ENCODE measurements at regions not wholly inside any gene's neighbourhood (a gene's known extent, or its start where the extent isn't known, plus 50 kb on each side); places are given as distances from the start of the nearest gene placed in this dataset.
"Not testable (repeated sequence)": the region's sequence is repeated elsewhere in the genome, so short reads cannot be mapped to it uniquely, and the experiment has no call there.

DNA sequence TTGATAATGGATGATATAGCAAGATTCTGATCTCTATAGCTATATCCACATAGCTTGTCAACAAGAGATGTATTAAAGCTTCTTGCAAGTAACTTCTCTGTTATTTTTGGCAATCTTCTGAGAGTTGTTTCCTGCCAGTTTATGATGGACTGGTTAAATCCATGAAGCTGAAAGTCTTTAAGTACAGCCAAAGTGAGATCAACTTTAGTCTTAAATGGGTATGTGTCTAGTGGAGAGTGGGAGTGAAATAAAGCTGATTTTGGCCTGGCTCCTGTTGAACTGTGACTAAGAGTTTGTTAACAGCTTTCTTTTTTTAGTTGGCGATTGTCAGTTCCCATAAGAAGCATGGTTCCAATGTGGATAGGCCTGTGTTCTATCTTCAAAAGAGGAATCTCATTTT is 350.9 kb upstream of the PCSK5 start:
- DNase-seq (ENCODE audit: low read depth in 2 of 2), result no peak

DNA sequence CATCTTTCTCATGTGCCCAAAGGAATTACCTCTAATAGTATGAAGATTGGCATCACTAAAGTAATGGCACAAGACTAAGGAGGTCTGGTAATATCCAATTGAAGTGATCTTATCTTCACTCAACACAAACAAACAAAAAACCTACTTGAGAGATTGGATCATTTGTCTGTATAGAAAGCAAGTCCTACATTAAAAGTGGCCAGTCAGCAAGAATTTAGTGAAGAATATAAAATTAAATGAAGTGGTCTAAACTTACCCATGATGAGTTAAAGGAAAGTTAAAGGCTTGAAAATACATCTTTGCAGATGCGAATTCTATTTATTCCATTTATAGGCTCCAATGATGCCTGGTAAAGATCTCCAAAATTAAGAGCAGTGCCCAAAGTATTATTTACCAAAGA is 350.3 kb upstream of the PCSK5 start:
- DNase-seq (ENCODE audit: low read depth in 2 of 2), result no peak

DNA sequence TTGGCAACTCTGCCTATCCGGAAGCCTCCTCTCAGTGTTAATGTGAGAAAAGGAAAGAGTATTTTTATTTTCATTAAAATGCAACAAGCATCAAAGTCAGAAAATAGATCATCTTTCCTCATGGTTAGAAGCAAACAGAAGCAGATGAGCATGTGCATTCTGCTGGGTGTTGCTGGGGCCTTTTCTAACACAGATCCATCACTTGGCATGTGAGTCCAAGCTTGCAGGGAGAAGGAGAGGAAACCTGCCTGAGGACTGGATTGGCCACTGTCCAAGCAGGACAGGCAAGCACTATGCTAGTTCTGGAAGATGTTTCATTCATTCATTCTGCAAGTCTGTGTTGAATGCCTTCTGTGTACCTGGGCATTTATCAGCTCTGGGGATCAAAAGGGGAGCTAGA is 348.7 kb upstream of the PCSK5 start:
- no peak for DNase-seq (ENCODE audit: low read depth in 2 of 2)

DNA sequence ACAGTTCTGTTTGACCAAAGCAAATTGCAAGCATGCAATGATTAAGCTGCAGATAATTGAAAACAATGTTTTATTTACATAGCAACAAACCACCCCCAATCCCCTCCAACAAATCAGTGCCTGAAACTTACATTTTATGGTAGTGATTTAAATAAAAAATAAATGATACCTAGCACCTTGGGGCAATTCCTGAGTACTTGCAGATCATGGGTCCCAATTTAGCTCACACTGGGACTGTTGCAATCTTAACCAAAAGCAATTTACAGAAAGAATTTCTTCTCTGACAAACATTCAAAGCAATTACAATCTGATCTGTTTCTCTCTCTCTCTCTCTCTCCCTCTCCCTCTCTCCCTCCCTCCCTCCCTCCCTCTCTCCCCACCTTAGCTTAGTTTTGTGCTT is 345.7 kb upstream of the PCSK5 start:
- DNase-seq (ENCODE audit: low read depth in 2 of 2), result no peak

DNA sequence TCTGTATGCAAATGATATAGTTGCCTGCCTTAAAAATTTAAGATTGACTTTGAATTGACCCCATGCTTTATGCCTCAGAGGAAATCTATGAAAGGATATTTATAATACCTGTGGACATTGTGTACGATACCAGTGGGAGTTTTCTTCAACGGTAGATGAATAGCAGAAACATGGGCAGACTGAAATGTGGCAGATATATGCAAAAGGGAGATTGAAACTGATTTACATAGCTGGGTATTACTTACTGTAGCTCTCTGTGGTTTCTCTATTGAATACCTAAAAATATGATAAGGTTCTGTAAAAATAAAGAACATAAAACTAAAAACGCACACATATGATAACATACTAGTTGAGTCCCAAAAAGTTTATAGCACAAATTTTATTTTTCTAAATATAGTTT is 345.2 kb upstream of the PCSK5 start:
- DNase-seq (ENCODE audit: low read depth in 2 of 2), result no peak

DNA sequence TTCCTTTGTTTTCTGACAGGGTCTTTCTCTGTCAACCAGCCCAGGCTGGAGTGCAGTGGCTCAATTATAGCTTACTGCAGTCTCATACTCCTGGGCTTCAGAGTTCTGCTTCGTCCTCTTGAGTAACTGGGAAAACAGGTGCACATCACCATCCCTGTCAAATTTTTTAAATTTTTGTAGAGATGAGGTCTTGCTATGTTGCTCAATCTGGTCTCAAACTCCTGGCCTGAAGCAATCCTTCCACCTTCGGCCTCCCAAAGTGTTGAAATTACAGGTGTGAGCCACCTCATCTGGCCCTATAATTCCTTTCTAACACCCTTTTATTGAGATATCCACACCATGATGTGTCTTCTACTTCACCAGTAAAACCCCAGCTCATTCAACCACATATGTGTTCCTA is 341.6 kb upstream of the PCSK5 start:
- no peak for DNase-seq (ENCODE audit: low read depth in 2 of 2)

DNA sequence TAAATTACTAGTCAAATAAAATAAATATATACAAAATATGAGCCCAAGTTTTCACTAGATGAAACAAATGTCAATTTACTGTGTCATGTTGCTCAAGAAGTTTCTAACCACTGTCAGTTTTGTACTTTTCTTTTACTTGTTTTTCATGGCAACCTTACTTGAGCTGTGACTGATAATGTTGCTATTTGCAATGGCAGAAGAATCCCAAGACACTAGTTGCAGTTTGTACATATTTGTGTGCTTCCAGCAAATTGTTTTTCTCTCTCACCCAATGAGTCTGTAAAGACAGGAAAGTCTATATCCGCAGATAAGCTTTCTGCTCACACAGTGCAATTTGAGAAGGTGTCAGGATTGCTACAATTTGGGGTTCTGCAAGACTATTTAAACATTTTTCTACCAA is 338.6 kb upstream of the PCSK5 start:
- no peak for DNase-seq (ENCODE audit: low read depth in 2 of 2)

DNA sequence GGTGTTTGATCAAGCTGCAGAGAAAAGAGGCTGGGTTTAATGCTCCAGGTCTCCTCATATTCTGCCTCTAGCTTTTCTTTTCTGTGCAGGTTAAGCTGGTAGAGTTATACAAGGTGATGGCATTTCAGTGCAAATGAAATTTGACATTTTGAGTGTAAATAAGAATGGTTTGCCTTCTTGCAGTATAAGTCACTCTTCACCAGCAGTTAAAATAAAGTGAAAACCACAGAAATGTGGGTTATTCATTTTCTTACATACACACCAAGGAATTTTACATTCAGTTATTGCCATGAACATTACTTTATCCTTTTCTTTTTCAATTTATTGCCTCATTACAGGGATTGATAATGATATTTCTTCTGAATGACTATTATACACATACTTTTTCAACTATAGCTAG is 337.5 kb upstream of the PCSK5 start:
- DNase-seq (ENCODE audit: low read depth in 2 of 2), result no peak

DNA sequence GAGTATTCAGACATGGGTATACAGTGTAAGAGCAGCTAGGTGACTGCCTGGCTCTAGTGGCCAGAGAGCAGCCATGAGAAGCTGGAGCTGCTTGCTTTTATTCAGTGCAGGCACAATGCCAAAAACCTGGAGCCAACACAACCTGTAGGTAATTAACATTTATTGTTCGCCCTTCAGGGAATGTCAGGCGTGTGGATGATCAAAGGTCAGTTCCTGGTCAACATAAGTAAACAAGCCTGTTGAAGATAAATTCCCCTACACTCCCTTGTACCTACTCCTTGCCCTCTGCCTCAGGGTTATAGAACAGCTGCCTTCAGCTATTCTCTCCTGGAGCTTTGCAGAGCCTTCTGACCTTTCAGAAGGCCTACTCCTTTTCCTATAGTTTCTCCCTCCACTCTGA is 323.7 kb upstream of the PCSK5 start:
- DNase-seq (ENCODE audit: low read depth in 2 of 2), result not testable (repeated sequence)

DNA sequence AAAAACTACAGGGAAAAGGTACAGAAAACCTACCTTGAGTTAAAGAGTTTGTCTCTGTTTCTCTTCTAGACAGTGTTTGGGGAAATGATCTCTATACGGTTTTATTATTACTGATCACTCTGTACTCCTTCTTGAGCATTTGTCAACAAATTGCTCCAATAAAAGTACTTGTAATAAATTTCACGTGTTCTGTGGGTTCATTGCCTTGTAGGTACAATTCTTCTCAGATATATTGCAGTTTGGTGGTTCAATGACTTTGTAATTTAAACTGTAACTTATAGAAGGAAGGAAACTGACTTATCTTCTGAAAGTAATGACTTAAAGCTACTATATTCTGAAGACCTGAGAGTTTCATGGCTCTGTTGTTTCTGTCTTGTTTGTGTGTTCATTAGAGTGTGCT is 319.9 kb upstream of the PCSK5 start:
- DNase-seq (ENCODE audit: low read depth in 2 of 2), result no peak

DNA sequence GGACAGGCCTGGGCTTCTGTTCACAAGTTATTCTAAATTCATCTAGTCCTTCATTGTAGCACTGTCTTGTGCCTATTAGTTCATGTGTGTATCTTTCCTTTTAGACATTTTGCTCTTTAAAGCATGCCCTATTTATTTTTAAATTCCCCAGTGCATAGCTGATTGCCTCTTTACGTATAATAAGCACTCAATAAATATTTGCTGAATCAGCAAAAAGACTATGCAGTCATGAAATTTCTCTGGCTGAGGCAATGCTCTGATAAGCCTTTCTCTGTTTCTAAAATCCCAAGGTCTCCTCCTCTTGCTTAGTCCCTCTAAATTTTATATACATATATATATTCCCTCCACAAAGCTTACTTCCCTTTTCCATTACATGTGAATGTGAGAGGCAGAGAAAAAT is 315.9 kb upstream of the PCSK5 start:
- DNase-seq (ENCODE audit: low read depth in 2 of 2), result no peak

DNA sequence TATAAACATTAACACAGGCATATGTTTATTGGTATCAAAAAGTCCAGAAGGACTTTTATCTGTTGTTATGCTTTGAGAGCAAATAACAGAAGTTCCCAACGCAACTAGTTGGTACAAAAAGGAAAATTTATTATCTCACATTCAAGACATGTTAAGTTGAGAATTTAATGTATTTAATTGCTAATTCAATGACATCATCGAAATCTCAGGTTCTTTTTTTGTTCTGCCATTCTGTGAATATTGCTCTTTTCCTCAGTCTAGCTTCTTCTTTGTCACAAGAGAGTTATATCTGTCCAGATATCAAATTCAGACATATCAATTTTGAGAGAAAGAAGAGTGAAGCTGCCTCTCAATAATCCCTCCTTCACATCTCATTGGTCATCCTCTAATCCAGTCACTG is 307.6 kb upstream of the PCSK5 start:
- DNase-seq (ENCODE audit: low read depth in 2 of 2), result no peak

DNA sequence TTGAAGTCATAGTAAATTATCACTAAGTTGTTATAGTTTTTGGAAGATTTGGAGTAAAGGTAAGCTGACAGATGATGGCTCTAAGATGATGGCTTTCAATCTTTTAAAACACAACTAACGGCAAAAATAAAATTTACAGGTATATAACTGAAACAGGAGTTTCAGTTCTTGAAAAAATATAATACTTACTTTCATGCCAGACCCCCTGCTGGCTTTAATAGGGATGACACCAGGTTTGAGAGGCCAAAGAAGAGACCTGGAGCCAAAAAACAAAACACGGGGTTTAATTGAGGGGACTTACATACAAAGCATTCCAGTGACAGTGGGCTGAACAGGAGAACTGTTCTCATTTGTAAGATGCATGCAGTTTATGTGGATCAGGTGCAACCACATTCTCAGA is 301.7 kb upstream of the PCSK5 start:
- no peak for DNase-seq (ENCODE audit: low read depth in 2 of 2)

DNA sequence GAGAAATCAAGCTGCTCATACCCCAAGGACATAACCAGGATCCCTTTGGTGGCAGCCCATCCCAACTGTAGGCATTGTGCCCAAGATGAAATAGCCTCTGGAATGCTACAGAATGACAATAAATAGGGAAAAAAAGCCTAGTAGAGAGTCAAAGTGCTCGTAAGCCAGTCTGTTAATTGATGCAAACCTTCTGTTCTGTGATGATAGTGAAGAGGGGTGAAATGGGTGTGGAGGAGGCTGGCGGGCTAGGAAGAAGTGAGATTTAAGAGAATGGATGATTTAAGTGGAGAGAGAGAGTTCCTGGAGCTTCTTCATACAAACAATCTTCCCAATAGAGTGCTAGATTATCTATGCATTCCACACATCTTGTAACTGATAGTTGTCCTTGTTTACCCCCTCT is 301.0 kb upstream of the PCSK5 start:
- no peak for DNase-seq (ENCODE audit: low read depth in 2 of 2)

DNA sequence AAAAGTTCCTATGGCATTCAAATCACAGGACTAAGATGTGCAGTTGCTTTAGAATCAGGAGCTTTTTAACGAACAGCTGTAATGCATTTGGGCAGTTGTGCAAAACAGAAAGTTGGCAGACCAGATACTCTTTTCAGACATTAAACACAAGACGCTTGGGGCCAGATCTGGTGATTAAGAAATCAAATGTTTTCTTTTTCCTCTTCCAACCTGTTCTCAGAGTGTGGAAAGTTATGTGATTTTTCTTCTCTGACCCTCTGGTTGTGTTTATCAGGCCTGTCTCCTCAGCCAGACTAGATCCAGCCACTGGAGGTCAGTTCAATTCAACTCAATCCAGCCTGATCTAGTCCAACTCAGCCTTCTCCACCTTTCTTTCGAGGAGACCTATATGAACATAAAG is 298.5 kb upstream of the PCSK5 start:
- DNase-seq (ENCODE audit: low read depth in 2 of 2), result no peak

DNA sequence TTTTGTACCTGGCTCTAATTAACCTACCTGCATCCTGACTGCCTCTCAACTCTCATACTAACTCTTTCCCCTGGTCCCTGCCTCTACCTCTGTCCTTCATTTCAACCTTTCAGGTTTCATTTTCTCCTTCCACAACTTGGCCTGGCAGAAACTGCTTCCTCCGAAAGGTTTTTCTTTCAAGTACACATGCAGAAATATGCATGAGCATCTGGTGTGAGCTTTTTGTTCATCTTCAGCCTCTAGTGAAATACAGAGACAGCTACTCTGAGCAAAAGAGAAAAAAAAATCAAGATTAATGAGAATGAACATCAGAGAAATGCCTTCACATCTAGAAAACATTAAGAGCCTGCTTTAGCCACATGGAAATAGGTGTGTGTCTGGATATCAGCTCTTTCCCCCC is 297.9 kb upstream of the PCSK5 start:
- DNase-seq (ENCODE audit: low read depth in 2 of 2), result no peak

DNA sequence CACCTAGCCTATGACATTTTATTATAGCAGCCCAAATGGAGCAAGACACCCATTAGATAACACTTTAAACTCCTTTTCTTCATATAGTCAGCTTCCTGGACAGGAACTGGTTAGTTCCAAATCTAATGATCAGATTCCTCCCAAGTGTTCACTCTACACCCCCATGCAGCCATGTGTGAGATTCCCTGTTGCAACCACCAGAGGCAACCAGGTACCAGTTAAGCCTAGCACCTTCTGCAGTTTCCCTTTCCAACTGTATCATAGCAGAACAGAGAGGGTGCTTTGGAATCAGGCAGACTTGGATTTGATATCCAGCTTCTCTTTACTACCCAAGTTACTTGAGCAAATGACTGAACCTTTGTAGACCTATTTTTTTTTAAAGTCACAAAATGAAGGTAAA is 296.6 kb upstream of the PCSK5 start:
- DNase-seq (ENCODE audit: low read depth in 2 of 2), result no peak

DNA sequence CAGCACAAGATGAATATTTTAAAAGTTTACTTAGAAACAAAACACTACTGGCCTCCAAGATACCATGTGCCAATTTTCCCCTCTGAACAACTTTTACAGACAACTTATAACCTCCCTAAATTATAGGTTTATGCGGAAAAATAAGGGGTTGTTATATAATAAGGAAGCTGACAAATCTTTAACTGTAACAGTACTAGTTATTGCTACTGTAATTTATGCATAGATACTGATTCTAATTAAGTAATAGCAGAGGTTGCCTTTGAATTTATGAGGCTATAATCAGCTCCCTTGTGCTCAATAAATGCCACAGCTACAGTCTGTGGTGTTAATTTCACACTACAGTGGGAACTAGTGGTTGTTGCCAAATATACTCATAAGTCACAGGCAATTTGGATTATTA is 291.3 kb upstream of the PCSK5 start:
- no peak for DNase-seq (ENCODE audit: low read depth in 2 of 2)

DNA sequence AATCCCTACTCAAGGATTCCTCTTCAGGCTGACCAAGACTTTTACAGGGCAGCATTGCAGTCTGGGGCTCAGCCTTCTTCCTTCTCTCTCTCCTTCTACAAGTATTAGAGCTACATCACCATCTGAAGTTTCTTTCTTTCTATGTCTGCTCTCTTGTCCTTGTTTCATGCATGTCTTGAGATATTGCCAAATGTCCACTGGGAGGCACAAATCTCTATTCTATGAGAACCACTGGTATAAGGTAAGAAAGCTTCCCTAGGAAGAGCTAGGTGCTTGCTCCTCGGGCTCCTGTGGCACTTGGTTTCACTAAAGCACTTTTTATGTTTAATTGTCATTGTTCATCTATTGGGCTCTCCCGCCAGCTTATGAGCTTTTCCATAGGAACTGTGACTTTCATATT is 289.2 kb upstream of the PCSK5 start:
- no peak for DNase-seq (ENCODE audit: low read depth in 2 of 2)

DNA sequence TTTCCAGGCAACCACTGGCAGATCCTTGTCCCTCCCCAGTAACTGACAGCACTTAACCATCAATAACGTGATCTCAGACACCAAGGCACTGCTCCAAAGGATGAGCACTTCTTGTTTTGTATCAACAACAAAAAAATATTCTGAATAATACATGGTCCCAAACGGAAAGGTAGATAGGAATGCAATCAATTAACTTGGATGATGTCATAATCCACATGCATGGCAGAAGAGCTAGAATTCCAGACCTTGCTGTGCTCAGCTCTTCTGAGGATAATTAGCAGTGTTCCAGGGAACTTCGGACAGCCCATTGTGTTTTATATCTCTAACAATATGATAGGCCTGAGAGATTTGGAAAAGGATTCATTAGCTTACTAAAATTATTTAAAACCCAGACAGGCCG is 288.4 kb upstream of the PCSK5 start:
- no peak for DNase-seq (ENCODE audit: low read depth in 2 of 2)

DNA sequence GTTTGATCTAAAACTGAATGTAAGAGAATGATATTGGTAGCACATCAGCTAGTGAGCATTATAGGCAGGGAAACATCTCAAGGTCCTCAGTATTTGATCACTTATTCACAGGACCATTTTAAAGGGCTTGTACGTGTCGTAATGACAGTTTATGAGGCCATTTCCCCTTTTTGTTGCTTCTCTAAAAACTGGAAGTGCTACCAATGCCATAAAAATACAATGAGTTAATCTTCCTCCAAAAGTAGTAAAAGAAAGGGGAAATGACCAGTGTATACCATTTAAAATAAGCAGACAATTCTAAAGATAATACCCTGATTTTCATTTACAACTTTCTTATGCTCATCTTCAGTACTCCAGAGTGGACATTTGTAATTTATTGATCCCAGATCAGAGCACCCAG is 285.8 kb upstream of the PCSK5 start:
- no peak for DNase-seq (ENCODE audit: low read depth in 2 of 2)

DNA sequence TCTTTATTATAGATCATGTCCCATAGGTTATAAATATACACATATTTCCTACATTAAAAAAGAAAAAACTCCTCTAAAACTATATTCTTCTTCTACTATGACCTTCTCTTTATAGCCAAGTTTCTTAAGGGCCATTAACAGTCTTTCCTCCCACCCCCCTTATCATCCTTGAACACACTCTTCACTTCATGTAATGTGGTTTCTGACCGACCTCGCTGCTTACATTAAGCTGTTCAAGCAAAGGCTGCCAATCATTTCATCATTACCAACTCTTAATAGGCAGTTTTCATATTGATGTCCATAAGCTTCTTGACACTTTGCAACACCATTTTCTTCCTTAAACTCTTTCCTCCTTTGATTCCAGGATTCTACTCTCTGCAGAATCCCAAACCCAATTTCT is 283.0 kb upstream of the PCSK5 start:
- no peak for DNase-seq (ENCODE audit: low read depth in 2 of 2)

DNA sequence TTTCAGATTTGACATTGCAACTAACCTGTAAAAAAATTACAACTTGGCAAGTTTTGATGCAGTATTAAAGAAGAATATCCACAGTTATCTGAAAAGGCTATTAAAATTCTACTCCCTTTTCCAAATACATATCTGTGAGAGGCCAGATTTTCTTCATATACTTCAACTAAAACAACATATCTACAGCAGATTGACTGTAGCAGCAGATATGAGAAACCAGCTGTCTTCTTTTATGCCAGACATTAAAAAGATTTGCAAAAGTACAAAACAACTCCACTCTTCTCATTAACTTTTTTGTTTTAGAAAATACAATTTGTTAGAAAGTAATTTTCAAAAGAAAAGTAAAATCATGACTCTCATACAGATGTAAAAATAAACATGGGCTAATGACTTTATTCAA is 281.1 kb upstream of the PCSK5 start:
- DNase-seq (ENCODE audit: low read depth in 2 of 2), result no peak

DNA sequence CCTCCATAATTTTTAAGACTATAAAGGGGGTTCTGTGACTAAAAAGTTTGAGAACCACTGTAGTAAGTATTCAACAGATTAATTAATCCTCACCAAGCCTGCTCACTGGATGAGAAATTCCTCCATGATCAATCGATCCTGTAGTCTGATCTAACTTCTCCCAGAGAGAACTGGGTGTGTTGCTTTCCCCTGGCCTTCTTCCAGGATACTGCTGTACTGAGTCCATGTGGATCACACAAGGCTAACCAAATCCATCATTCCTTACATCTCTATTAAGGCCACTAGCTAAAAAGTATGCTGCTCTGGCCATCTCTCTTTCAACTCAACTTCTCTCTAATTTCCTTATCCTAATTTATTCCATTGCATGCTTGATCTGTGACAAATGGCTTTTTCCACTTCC is 280.2 kb upstream of the PCSK5 start:
- DNase-seq (ENCODE audit: low read depth in 2 of 2), result no peak

DNA sequence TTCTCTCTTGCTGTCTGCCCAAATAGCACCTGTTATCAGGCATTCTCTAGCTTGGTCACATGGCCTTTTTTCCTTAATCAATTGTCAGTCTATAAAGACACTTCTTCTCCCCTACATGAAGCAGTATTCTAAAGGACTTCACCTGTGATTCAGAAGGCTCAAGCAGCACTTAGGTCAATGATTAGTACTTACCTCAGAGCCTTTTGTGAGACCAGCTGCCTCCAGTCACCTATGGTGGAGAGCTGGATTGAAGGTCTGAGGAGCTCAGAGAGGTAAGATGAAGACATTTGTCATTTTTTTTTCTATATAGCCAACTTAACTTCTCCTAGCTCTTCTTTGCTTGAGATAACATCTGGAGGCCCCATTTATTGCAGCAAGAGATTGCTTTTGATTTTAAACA is 278.3 kb upstream of the PCSK5 start:
- DNase-seq (ENCODE audit: low read depth in 2 of 2), result no peak

All from stimulated activated CD8-positive, alpha-beta memory T cell treated with anti-CD3 and anti-CD28 coated beads, Interleukin-7, amount 100 ng/mL, for 4 hours (primary cell).